HPDE6-E6E7 (cell line): ENCODE measurements at regions not wholly inside any gene's neighbourhood (a gene's known extent, or its start where the extent isn't known, plus 50 kb on each side); places are given as distances from the start of the nearest gene placed in this dataset.
A peak's percentile ranks its signal among the peaks of the same experiment; 100 is the strongest.

ENCODE experiments used
- DNase-seq: peaks from one replicate; pipeline ENCODE4 v3.0.0; 2011; ENCODE audit warnings: missing footprints; ENCODE audit errors: extremely low spot score

DNA sequence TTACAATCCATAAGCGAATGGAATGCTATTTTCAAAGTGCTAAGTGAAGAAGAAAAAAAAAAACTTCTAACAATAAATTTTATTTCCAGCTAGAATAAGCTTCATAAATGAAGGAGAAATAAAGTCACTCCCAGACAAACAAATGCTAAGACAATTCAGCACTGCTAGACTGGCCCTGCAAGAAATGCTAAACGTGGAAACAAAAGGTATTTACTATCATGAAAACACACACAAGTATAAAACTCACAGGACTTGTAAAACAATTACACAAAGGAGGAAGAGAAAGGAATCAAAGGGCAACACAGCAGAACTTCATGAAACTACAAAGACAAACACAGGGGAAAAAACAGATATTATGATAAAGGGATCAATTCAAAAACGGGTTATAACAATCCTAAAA is 85.8 kb upstream of the NELL2 start:
- DNase-seq: no peak

DNA sequence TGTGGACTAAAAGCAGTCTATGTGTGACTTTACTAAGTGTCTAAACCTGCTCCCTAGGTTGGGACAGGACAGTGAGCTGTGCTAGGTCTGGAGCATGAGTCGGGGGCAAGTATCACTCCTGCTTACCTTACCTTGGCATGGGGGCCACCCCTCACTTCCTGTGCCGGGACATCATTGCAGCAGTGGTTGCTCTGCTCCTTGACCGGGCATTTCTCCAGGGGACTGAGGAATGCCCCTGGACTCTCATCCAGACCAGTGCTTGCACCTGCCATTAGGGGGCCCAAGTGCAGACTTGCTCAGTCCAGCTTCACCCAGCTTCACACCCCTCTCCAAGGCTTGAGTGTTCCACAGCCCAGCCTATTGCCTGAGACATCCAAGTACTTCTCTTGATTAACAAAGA is 84.7 kb upstream of the NELL2 start:
- no peak for DNase-seq

- DNase-seq: no peak
These were observed 84.3 kb upstream of the NELL2 start for GRCh38 chr12:44960423-44960822.

GRCh38 chr12:44947163-44947562 is 71.0 kb upstream of the NELL2 start:
- DNase-seq: no peak

- DNase-seq: no peak
These were observed 66.6 kb upstream of the NELL2 start for GRCh38 chr12:44942714-44943113.

- DNase-seq: peak; percentile 4
These were observed 55.0 kb upstream of the NELL2 start for GRCh38 chr12:44930972-44931600.

GRCh38 chr12:44929236-44929885 is 53.2 kb upstream of the NELL2 start:
- no peak for DNase-seq
